GM23338 (cell line): ENCODE measurements at regions not wholly inside any gene's neighbourhood (a gene's known extent, or its start where the extent isn't known, plus 50 kb on each side); places are given as distances from the start of the nearest gene placed in this dataset.

Experiments
- EZH2 ChIP-seq: fragments of 200-600 bp; sonication (generic); IDR thresholded peaks from one replicate; pipeline ENCODE4 v1.8.0; 2017; ENCODE audit warnings: antibody characterized with exemption, mild to moderate bottlenecking, low read depth; ENCODE audit not compliant: unreplicated experiment
- EZH2phosphoT487 ChIP-seq: fragments of 200-600 bp; sonication (generic); IDR thresholded peaks from one replicate; pipeline ENCODE4 v1.8.1; 2018; ENCODE audit warnings: antibody characterized with exemption; ENCODE audit not compliant: unreplicated experiment
- JUNB ChIP-seq: IDR thresholded peaks from one replicate; pipeline ENCODE4 v1.6.1; 2016; ENCODE audit warnings: antibody characterized with exemption; ENCODE audit not compliant: unreplicated experiment
- NANOG ChIP-seq: IDR thresholded peaks from 2 replicates; pipeline ENCODE4 v1.6.1; 2016; ENCODE audit warnings: antibody characterized with exemption, borderline replicate concordance
- POLR2AphosphoS5 ChIP-seq: IDR thresholded peaks from 2 replicates; pipeline ENCODE4 v1.6.1; 2016; ENCODE audit warnings: antibody characterized with exemption, low read depth
- ZNF114 ChIP-seq: fragments of 250-450 bp; sonication (Bioruptor Pico); IDR thresholded peaks from 2 replicates; pipeline ENCODE4 v1.5.0; 2020; ENCODE audit warnings: mild to moderate bottlenecking, moderate library complexity
- TF ChIP-seq, protein P1 (sequence below), 2 experiments: fragments of 200-600 bp in 1 of 2; sonication (generic) in 1 of 2; conservative IDR thresholded peaks; 2 replicates each; pipeline versions ENCODE4 v1.5.1 to v1.6.1; 2016 to 2017; ENCODE audit warnings: antibody characterized with exemption in 2 of 2, low read depth in 2 of 2, mild to moderate bottlenecking in 2 of 2, moderate library complexity in 1 of 2
- TF ChIP-seq, protein P2 (sequence below): IDR thresholded peaks from one replicate; pipeline ENCODE4 v1.6.1; 2018; ENCODE audit warnings: antibody characterized with exemption; ENCODE audit not compliant: unreplicated experiment

DNA sequence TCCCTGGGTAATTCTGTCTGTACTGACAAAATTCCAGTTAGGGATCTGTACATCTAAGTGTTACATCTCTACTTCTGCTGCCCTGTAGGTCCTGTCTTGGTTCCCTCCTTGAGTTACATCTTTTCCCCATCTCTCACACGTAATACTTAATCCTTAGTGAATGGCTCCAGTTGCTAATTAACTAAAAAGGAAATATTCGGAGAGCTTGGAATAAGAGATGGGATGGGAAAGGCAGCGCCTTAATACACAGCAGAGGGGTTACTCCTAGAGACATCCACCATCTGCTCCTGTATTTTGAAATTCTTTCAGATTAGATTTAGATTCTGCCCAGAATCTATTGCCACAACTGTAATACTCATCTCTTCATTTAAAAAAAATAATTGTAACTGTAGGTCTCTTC lies 384.0 kb downstream of the SAMD5 start:
- TF ChIP-seq, protein P1, sequence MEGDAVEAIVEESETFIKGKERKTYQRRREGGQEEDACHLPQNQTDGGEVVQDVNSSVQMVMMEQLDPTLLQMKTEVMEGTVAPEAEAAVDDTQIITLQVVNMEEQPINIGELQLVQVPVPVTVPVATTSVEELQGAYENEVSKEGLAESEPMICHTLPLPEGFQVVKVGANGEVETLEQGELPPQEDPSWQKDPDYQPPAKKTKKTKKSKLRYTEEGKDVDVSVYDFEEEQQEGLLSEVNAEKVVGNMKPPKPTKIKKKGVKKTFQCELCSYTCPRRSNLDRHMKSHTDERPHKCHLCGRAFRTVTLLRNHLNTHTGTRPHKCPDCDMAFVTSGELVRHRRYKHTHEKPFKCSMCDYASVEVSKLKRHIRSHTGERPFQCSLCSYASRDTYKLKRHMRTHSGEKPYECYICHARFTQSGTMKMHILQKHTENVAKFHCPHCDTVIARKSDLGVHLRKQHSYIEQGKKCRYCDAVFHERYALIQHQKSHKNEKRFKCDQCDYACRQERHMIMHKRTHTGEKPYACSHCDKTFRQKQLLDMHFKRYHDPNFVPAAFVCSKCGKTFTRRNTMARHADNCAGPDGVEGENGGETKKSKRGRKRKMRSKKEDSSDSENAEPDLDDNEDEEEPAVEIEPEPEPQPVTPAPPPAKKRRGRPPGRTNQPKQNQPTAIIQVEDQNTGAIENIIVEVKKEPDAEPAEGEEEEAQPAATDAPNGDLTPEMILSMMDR (conservative IDR thresholded peaks at IDR 0.05; ENCODE audit: low read depth in 2 of 2) = no peak
- no peak for TF ChIP-seq POLR2AphosphoS5
- TF ChIP-seq EZH2phosphoT487 = no peak
- TF ChIP-seq JUNB = no peak
- no peak for TF ChIP-seq ZNF114 (CRISPR knock-in tag)
- no peak for TF ChIP-seq EZH2
- TF ChIP-seq, protein P2, sequence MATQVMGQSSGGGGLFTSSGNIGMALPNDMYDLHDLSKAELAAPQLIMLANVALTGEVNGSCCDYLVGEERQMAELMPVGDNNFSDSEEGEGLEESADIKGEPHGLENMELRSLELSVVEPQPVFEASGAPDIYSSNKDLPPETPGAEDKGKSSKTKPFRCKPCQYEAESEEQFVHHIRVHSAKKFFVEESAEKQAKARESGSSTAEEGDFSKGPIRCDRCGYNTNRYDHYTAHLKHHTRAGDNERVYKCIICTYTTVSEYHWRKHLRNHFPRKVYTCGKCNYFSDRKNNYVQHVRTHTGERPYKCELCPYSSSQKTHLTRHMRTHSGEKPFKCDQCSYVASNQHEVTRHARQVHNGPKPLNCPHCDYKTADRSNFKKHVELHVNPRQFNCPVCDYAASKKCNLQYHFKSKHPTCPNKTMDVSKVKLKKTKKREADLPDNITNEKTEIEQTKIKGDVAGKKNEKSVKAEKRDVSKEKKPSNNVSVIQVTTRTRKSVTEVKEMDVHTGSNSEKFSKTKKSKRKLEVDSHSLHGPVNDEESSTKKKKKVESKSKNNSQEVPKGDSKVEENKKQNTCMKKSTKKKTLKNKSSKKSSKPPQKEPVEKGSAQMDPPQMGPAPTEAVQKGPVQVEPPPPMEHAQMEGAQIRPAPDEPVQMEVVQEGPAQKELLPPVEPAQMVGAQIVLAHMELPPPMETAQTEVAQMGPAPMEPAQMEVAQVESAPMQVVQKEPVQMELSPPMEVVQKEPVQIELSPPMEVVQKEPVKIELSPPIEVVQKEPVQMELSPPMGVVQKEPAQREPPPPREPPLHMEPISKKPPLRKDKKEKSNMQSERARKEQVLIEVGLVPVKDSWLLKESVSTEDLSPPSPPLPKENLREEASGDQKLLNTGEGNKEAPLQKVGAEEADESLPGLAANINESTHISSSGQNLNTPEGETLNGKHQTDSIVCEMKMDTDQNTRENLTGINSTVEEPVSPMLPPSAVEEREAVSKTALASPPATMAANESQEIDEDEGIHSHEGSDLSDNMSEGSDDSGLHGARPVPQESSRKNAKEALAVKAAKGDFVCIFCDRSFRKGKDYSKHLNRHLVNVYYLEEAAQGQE = no peak
- no peak for TF ChIP-seq NANOG
